DOHH2 (cell line): ENCODE measurements at regions not wholly inside any gene's neighbourhood (a gene's known extent, or its start where the extent isn't known, plus 50 kb on each side); places are given as distances from the start of the nearest gene placed in this dataset.

Experiments
- H3F3A ChIP-seq: fragments of 200-600 bp; sonication (generic), shearing (Covaris generic); 2 replicates; pipeline ENCODE4 v1.6.0; 2016; ENCODE audit warnings: antibody characterized with exemption, mild to moderate bottlenecking; ENCODE audit not compliant: control insufficient read depth, insufficient read depth
- H3K27ac ChIP-seq: fragments of 200-600 bp; sonication (generic); 2 replicates; pipeline ENCODE4 v1.5.1; 2014; ENCODE audit warnings: low read depth, mild to moderate bottlenecking, low read length, moderate library complexity
- H3K27me3 ChIP-seq: fragments of 200-600 bp; sonication (generic); 2 replicates; pipeline ENCODE4 v1.6.1; 2014; ENCODE audit warnings: mild to moderate bottlenecking, low read length, mixed read lengths; ENCODE audit not compliant: control insufficient read depth
- H3K36me3 ChIP-seq: fragments of 200-600 bp; sonication (generic); 2 replicates; pipeline ENCODE4 v1.6.1; 2014; ENCODE audit warnings: mild to moderate bottlenecking, low read length, moderate library complexity, mixed read lengths; ENCODE audit not compliant: control insufficient read depth
- H3K4me1 ChIP-seq: fragments of 200-600 bp; sonication (generic); 2 replicates; pipeline ENCODE4 v1.6.1; 2014; ENCODE audit warnings: mild to moderate bottlenecking, low read length, mixed read lengths; ENCODE audit not compliant: control insufficient read depth
- H3K4me2 ChIP-seq: fragments of 200-600 bp; sonication (generic); 2 replicates; pipeline ENCODE4 v1.6.0; 2014; ENCODE audit warnings: mild to moderate bottlenecking, low read length, moderate library complexity
- H3K4me3 ChIP-seq: fragments of 200-600 bp; sonication (generic); 2 replicates; pipeline ENCODE4 v1.5.1; 2014; ENCODE audit warnings: mild to moderate bottlenecking, low read length, mixed read lengths
- H3K79me2 ChIP-seq: fragments of 200-600 bp; sonication (generic); 2 replicates; pipeline ENCODE4 v1.6.1; 2014; ENCODE audit warnings: mild to moderate bottlenecking, low read length, mixed read lengths; ENCODE audit not compliant: control insufficient read depth
- H3K9me2 ChIP-seq: fragments of 200-600 bp; sonication (generic); replicated peaks from 2 replicates; pipeline ENCODE4 v1.6.1; 2014; ENCODE audit warnings: mild to moderate bottlenecking, low read length, mixed read lengths; ENCODE audit not compliant: control insufficient read depth
- H3K9me3 ChIP-seq: fragments of 200-600 bp; sonication (generic); 2 replicates; pipeline ENCODE4 v1.6.1; 2014; ENCODE audit warnings: antibody characterized with exemption, low read length, mixed read lengths; ENCODE audit not compliant: control insufficient read depth, insufficient read depth
- H4K20me1 ChIP-seq: fragments of 200-600 bp; sonication (generic); 2 replicates; pipeline ENCODE4 v1.6.0; 2014; ENCODE audit warnings: low read depth, mild to moderate bottlenecking, antibody characterized with exemption, low read length, moderate library complexity; ENCODE audit not compliant: control insufficient read depth, insufficient read depth
- EZH2phosphoT487 ChIP-seq: fragments of 200-600 bp; sonication (generic); IDR thresholded peaks from 2 replicates; pipeline ENCODE4 v1.6.1; 2017; ENCODE audit warnings: borderline replicate concordance, mild to moderate bottlenecking, antibody characterized with exemption, low read length, moderate library complexity, mixed read lengths
- TF ChIP-seq, protein P1 (sequence below): fragments of 200-600 bp; sonication (generic); IDR thresholded peaks from one replicate; pipeline ENCODE4 v1.5.1; 2014; ENCODE audit warnings: antibody characterized with exemption, mild to moderate bottlenecking, low read depth, low read length; ENCODE audit not compliant: poor library complexity, severe bottlenecking

GRCh38 chr2:136259551-136259950 lies 141.6 kb upstream of the CXCR4 start:
- H3F3A ChIP-seq = peaks cover 10% of the 10 kb centered on the region
- H3K4me2 ChIP-seq = no peak overlapping the region
- no peak for TF ChIP-seq EZH2phosphoT487
- TF ChIP-seq, protein P1, sequence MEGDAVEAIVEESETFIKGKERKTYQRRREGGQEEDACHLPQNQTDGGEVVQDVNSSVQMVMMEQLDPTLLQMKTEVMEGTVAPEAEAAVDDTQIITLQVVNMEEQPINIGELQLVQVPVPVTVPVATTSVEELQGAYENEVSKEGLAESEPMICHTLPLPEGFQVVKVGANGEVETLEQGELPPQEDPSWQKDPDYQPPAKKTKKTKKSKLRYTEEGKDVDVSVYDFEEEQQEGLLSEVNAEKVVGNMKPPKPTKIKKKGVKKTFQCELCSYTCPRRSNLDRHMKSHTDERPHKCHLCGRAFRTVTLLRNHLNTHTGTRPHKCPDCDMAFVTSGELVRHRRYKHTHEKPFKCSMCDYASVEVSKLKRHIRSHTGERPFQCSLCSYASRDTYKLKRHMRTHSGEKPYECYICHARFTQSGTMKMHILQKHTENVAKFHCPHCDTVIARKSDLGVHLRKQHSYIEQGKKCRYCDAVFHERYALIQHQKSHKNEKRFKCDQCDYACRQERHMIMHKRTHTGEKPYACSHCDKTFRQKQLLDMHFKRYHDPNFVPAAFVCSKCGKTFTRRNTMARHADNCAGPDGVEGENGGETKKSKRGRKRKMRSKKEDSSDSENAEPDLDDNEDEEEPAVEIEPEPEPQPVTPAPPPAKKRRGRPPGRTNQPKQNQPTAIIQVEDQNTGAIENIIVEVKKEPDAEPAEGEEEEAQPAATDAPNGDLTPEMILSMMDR = no peak
- H3K9me3 ChIP-seq = no peaks in the 10 kb centered on the region
- no peaks in the 10 kb centered on the region for H3K9me2 ChIP-seq
- no peak overlapping the region for H3K4me3 ChIP-seq
- no peaks in the 10 kb centered on the region for H3K27me3 ChIP-seq
- no peaks in the 10 kb centered on the region for H3K36me3 ChIP-seq
- H3K79me2 ChIP-seq = no peaks in the 10 kb centered on the region
- no peaks in the 10 kb centered on the region for H4K20me1 ChIP-seq
- H3K4me1 ChIP-seq = peaks cover 32% of the 10 kb centered on the region
- H3K27ac ChIP-seq = no peak overlapping the region

- TF ChIP-seq, protein P1 = no peak
- TF ChIP-seq EZH2phosphoT487 = no peak
- Histone ChIP-seq H3K36me3 (no peaks in the 10 kb centered on the region; the same call in 1 of the 2 replicates), H3K4me1 (peaks cover 49% of the 10 kb centered on the region), H3K9me2 (no peaks in the 10 kb centered on the region), H3K27me3 (no peaks in the 10 kb centered on the region), H3K4me2 (no peak overlapping the region), H3K9me3 (no peaks in the 10 kb centered on the region), H3K27ac (no peak overlapping the region), H3K79me2 (no peaks in the 10 kb centered on the region), H4K20me1 (no peaks in the 10 kb centered on the region), H3F3A (peaks cover 17% of the 10 kb centered on the region), H3K4me3 (no peak overlapping the region)
These were observed 139.9 kb upstream of the CXCR4 start for GRCh38 chr2:136257893-136258292.

- Histone ChIP-seq H3K27me3 (no peaks in the 10 kb centered on the region), H3K4me2 (peak overlapping the region; percentile 55), H3K36me3 (no peaks in the 10 kb centered on the region; the same call in 1 of the 2 replicates), H3K4me1 (peaks cover 68% of the 10 kb centered on the region), H3K27ac (peak overlapping the region; percentile 81), H3K9me2 (no peaks in the 10 kb centered on the region), H3F3A (peaks cover 17% of the 10 kb centered on the region), H3K4me3 (peak overlapping the region; percentile 30), H4K20me1 (no peaks in the 10 kb centered on the region), H3K9me3 (no peaks in the 10 kb centered on the region), H3K79me2 (no peaks in the 10 kb centered on the region)
- TF ChIP-seq, protein P1 = peak; percentile 70
- no peak for TF ChIP-seq EZH2phosphoT487
These were observed 137.9 kb upstream of the CXCR4 start for GRCh38 chr2:136255648-136256461.
